ENCODE measurements at regions not wholly inside any gene's neighbourhood (a gene's known extent, or its start where the extent isn't known, plus 50 kb on each side); places are given as distances from the start of the nearest gene placed in this dataset.

DNA sequence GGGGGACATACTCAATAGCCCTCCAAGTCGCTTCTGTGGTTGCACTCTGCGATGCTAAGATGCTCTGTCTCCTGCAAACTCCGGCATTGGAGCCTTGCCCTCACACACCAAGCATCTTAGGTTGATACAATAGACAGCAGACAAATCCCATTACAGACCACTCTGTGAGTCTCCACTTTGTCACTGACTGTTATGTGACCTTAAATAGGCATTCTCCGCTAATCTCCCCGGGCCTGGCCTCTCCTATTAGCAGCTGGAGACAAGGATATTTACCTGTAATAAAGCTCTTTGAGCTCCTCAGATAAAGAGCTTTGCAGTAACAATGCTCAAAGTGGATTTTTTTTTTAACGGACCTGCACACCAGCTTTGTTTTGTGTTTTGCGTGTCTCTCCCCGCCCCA lies 479.7 kb upstream of the TBX3 start:
- DNase-seq (ENCODE audit: low spot score) = peak; percentile 29
- Histone ChIP-seq H3K27ac (no peak overlapping the region), H3K27me3 (no peaks in the 10 kb centered on the region), H3K36me3 (replicated peaks; ENCODE audit: insufficient read depth, low read depth) (no peaks in the 10 kb centered on the region), H3K4me3 (no peak overlapping the region), H4K20me1 (ENCODE audit: insufficient read depth, poor library complexity, severe bottlenecking) (no peaks in the 10 kb centered on the region), H3K4me1 (ENCODE audit: insufficient read depth) (peaks cover 16% of the 10 kb centered on the region), H3K79me2 (no peaks in the 10 kb centered on the region), H2AFZ (no peak overlapping the region), H3K9me3 (ENCODE audit: low read depth) (no peaks in the 10 kb centered on the region), H3K9me2 (replicated peaks; ENCODE audit: insufficient read depth) (no peaks in the 10 kb centered on the region), H3K4me2 (peak overlapping the region; percentile 3)
- TF ChIP-seq CTCF (IDR thresholded peaks at IDR 0.05; ENCODE audit: poor library complexity) (no peak), EZH2 (IDR thresholded peaks at IDR 0.05; ENCODE audit: borderline replicate concordance) (no peak), EZH2phosphoT487 (IDR thresholded peaks at IDR 0.05; ENCODE audit: low read depth, severe bottlenecking, unreplicated experiment) (no peak)
- 38% methylated on average over 8 of the region's 8 CpGs for WGBS (ENCODE audit: low lambda C conversion rate, missing lambda C conversion rate)

- Histone ChIP-seq H3K4me2 (no peak overlapping the region), H3K79me2 (no peaks in the 10 kb centered on the region), H3K9me2 (replicated peaks; ENCODE audit: insufficient read depth) (no peaks in the 10 kb centered on the region), H3K27me3 (no peaks in the 10 kb centered on the region), H3K36me3 (replicated peaks; ENCODE audit: insufficient read depth, low read depth) (no peaks in the 10 kb centered on the region), H3K4me3 (no peak overlapping the region), H3K9me3 (ENCODE audit: low read depth) (no peaks in the 10 kb centered on the region), H4K20me1 (ENCODE audit: insufficient read depth, poor library complexity, severe bottlenecking) (no peaks in the 10 kb centered on the region), H3K27ac (no peak overlapping the region), H3K4me1 (ENCODE audit: insufficient read depth) (peaks cover 11% of the 10 kb centered on the region), H2AFZ (no peak overlapping the region)
- TF ChIP-seq CTCF (IDR thresholded peaks at IDR 0.05; ENCODE audit: poor library complexity) (no peak), EZH2phosphoT487 (IDR thresholded peaks at IDR 0.05; ENCODE audit: low read depth, severe bottlenecking, unreplicated experiment) (no peak), EZH2 (IDR thresholded peaks at IDR 0.05; ENCODE audit: borderline replicate concordance) (no peak)
- WGBS (ENCODE audit: low lambda C conversion rate, missing lambda C conversion rate) = 53% methylated on average over 6 of the region's 6 CpGs
- DNase-seq (ENCODE audit: low spot score) = no peak
Measured at GRCh38 chr12:115160271-115161128, 476.5 kb upstream of the TBX3 start.

- Histone ChIP-seq H3K79me2 (no peaks in the 10 kb centered on the region), H3K4me2 (no peak overlapping the region), H3K9me3 (ENCODE audit: low read depth) (no peaks in the 10 kb centered on the region), H3K4me3 (no peak overlapping the region), H4K20me1 (ENCODE audit: insufficient read depth, poor library complexity, severe bottlenecking) (no peaks in the 10 kb centered on the region), H3K9me2 (replicated peaks; ENCODE audit: insufficient read depth) (no peaks in the 10 kb centered on the region), H2AFZ (no peak overlapping the region), H3K27me3 (no peaks in the 10 kb centered on the region), H3K36me3 (replicated peaks; ENCODE audit: insufficient read depth, low read depth) (no peaks in the 10 kb centered on the region), H3K27ac (no peak overlapping the region), H3K4me1 (ENCODE audit: insufficient read depth) (peaks cover 7% of the 10 kb centered on the region)
- 52% methylated on average over 5 of the region's 5 CpGs for WGBS (ENCODE audit: low lambda C conversion rate, missing lambda C conversion rate)
- TF ChIP-seq EZH2phosphoT487 (IDR thresholded peaks at IDR 0.05; ENCODE audit: low read depth, severe bottlenecking, unreplicated experiment) (no peak), CTCF (IDR thresholded peaks at IDR 0.05; ENCODE audit: poor library complexity) (no peak), EZH2 (IDR thresholded peaks at IDR 0.05; ENCODE audit: borderline replicate concordance) (no peak)
- no peak for DNase-seq (ENCODE audit: low spot score)
Measured at GRCh38 chr12:115158816-115159215, 474.8 kb upstream of the TBX3 start.

Data from hepatocyte (in vitro differentiated cells).